ENCODE measurements at regions not wholly inside any gene's neighbourhood (a gene's known extent, or its start where the extent isn't known, plus 50 kb on each side); places are given as distances from the start of the nearest gene placed in this dataset.

DNA sequence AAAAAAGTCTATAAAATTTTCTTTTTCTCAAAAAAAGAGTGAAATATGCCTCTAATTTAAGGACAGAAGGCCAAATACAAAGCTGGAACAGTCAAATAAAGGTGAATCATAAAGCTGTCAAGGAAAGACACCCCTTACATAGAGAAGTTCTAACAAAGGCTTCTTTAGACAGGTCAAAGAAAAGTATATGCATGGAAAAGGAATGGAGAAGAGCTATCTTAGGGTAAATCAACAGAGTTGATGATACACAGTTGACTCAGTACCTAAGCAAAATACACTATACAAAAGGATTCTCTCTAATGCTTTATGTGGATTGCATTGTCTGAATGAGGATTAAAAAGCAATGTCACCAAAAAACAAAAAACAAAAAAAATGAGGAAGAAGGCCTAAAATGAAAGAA lies 214.8 kb downstream of the TXNL1 start:
- TF ChIP-seq SUZ12 (IDR thresholded peaks at IDR 0.05; ENCODE audit: extremely low read depth, insufficient read depth, insufficient read length) (no peak), ZNF274 (IDR thresholded peaks at IDR 0.05; ENCODE audit: low read depth, low read length) (no peak), YY1 (IDR thresholded peaks at IDR 0.05; ENCODE audit: insufficient read depth, insufficient read length) (no peak)
